ENCODE measurements at regions not wholly inside any gene's neighbourhood (a gene's known extent, or its start where the extent isn't known, plus 50 kb on each side); places are given as distances from the start of the nearest gene placed in this dataset.

GRCh38 chr9:86636519-86636918, 282.3 kb upstream of the TUT7 start:
- Histone ChIP-seq H3K4me1 (ENCODE audit: insufficient read depth) (peaks cover 6% of the 10 kb centered on the region), H3K36me3 (replicated peaks; ENCODE audit: insufficient read depth, low read depth) (no peaks in the 10 kb centered on the region), H3K27me3 (peaks cover 20% of the 10 kb centered on the region), H3K4me3 (no peak overlapping the region), H4K20me1 (ENCODE audit: insufficient read depth, poor library complexity, severe bottlenecking) (no peaks in the 10 kb centered on the region), H3K27ac (no peak overlapping the region), H2AFZ (no peak overlapping the region), H3K79me2 (no peaks in the 10 kb centered on the region), H3K9me2 (replicated peaks; ENCODE audit: insufficient read depth) (no peaks in the 10 kb centered on the region), H3K4me2 (no peak overlapping the region), H3K9me3 (ENCODE audit: low read depth) (no peaks in the 10 kb centered on the region)
- no peak for TF ChIP-seq EZH2 (IDR thresholded peaks at IDR 0.05; ENCODE audit: borderline replicate concordance)
- no peak for TF ChIP-seq EZH2phosphoT487 (IDR thresholded peaks at IDR 0.05; ENCODE audit: low read depth, severe bottlenecking, unreplicated experiment)
- TF ChIP-seq, protein P1, sequence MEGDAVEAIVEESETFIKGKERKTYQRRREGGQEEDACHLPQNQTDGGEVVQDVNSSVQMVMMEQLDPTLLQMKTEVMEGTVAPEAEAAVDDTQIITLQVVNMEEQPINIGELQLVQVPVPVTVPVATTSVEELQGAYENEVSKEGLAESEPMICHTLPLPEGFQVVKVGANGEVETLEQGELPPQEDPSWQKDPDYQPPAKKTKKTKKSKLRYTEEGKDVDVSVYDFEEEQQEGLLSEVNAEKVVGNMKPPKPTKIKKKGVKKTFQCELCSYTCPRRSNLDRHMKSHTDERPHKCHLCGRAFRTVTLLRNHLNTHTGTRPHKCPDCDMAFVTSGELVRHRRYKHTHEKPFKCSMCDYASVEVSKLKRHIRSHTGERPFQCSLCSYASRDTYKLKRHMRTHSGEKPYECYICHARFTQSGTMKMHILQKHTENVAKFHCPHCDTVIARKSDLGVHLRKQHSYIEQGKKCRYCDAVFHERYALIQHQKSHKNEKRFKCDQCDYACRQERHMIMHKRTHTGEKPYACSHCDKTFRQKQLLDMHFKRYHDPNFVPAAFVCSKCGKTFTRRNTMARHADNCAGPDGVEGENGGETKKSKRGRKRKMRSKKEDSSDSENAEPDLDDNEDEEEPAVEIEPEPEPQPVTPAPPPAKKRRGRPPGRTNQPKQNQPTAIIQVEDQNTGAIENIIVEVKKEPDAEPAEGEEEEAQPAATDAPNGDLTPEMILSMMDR (IDR thresholded peaks at IDR 0.05; ENCODE audit: poor library complexity), result no peak
- DNase-seq (ENCODE audit: low spot score), result no peak
- WGBS (ENCODE audit: low lambda C conversion rate, missing lambda C conversion rate), result 45% methylated on average over 4 of the region's 4 CpGs

DNA sequence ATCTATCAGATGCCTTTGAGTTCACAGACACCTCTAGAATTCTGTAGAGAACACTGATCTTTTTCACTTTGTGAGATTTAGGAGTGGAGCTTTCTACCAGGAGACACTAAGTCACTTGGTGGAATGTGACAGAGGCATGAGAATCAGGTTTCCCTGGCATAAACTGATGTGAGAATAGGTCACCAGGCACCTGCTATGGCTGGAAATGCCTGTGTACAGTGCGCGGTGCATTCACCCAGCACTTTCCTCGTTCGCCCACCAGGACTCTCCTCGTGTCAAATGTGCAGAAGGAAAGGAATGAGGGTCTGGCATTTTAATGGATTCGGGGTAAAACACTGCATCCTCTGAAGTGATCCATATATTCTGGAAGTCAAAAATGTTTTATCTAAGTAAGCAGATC, 281.8 kb upstream of the TUT7 start:
- TF ChIP-seq EZH2phosphoT487 (IDR thresholded peaks at IDR 0.05; ENCODE audit: low read depth, severe bottlenecking, unreplicated experiment) (no peak), EZH2 (IDR thresholded peaks at IDR 0.05; ENCODE audit: borderline replicate concordance) (no peak)
- TF ChIP-seq, protein P1 (IDR thresholded peaks at IDR 0.05; ENCODE audit: poor library complexity), result no peak
- WGBS (ENCODE audit: low lambda C conversion rate, missing lambda C conversion rate), result 50% methylated on average over 6 of the region's 6 CpGs
- H3K9me3 ChIP-seq (ENCODE audit: low read depth), result no peaks in the 10 kb centered on the region

GRCh38 chr9:86634501-86634900, 280.3 kb upstream of the TUT7 start:
- no peaks in the 10 kb centered on the region for H3K79me2 ChIP-seq
- no peaks in the 10 kb centered on the region for H4K20me1 ChIP-seq (ENCODE audit: insufficient read depth, poor library complexity, severe bottlenecking)
- peaks cover 14% of the 10 kb centered on the region for H3K27me3 ChIP-seq
- no peak for DNase-seq (ENCODE audit: low spot score)
- no peak overlapping the region for H3K4me3 ChIP-seq
- no peaks in the 10 kb centered on the region for H3K36me3 ChIP-seq (replicated peaks; ENCODE audit: insufficient read depth, low read depth)
- no peak for TF ChIP-seq EZH2phosphoT487 (IDR thresholded peaks at IDR 0.05; ENCODE audit: low read depth, severe bottlenecking, unreplicated experiment)
- TF ChIP-seq, protein P1 (IDR thresholded peaks at IDR 0.05; ENCODE audit: poor library complexity), result no peak
- no peak for TF ChIP-seq EZH2 (IDR thresholded peaks at IDR 0.05; ENCODE audit: borderline replicate concordance)
- H2AFZ ChIP-seq, result no peak overlapping the region
- no peaks in the 10 kb centered on the region for H3K9me2 ChIP-seq (replicated peaks; ENCODE audit: insufficient read depth)
- no peaks in the 10 kb centered on the region for H3K4me1 ChIP-seq (ENCODE audit: insufficient read depth)
- WGBS (ENCODE audit: low lambda C conversion rate, missing lambda C conversion rate), result 90% methylated on average over 1 of the region's 1 CpG
- no peak overlapping the region for H3K27ac ChIP-seq
- no peak overlapping the region for H3K4me2 ChIP-seq
- H3K9me3 ChIP-seq (ENCODE audit: low read depth), result no peaks in the 10 kb centered on the region

More for the DNA sequence above, 281.8 kb upstream of the TUT7 start:
- Histone ChIP-seq H3K27ac (no peak overlapping the region), H3K4me1 (ENCODE audit: insufficient read depth) (peaks cover 6% of the 10 kb centered on the region), H3K4me3 (no peak overlapping the region), H3K4me2 (no peak overlapping the region), H4K20me1 (ENCODE audit: insufficient read depth, poor library complexity, severe bottlenecking) (no peaks in the 10 kb centered on the region), H3K79me2 (no peaks in the 10 kb centered on the region), H3K27me3 (peaks cover 16% of the 10 kb centered on the region), H3K9me2 (replicated peaks; ENCODE audit: insufficient read depth) (no peaks in the 10 kb centered on the region), H2AFZ (no peak overlapping the region), H3K36me3 (replicated peaks; ENCODE audit: insufficient read depth, low read depth) (no peaks in the 10 kb centered on the region)
- DNase-seq (ENCODE audit: low spot score), result no peak

- TF ChIP-seq, protein P1 (IDR thresholded peaks at IDR 0.05; ENCODE audit: poor library complexity), result no peak
- TF ChIP-seq EZH2 (IDR thresholded peaks at IDR 0.05; ENCODE audit: borderline replicate concordance) (no peak), EZH2phosphoT487 (IDR thresholded peaks at IDR 0.05; ENCODE audit: low read depth, severe bottlenecking, unreplicated experiment) (no peak)
- Histone ChIP-seq H2AFZ (no peak overlapping the region), H3K4me1 (ENCODE audit: insufficient read depth) (no peaks in the 10 kb centered on the region), H3K9me3 (ENCODE audit: low read depth) (no peaks in the 10 kb centered on the region), H3K4me3 (no peak overlapping the region), H4K20me1 (ENCODE audit: insufficient read depth, poor library complexity, severe bottlenecking) (no peaks in the 10 kb centered on the region), H3K27me3 (peaks cover 19% of the 10 kb centered on the region), H3K27ac (no peak overlapping the region), H3K36me3 (replicated peaks; ENCODE audit: insufficient read depth, low read depth) (no peaks in the 10 kb centered on the region), H3K79me2 (no peaks in the 10 kb centered on the region), H3K4me2 (no peak overlapping the region), H3K9me2 (replicated peaks; ENCODE audit: insufficient read depth) (no peaks in the 10 kb centered on the region)
- WGBS (ENCODE audit: low lambda C conversion rate, missing lambda C conversion rate), result 81% methylated on average over 3 of the region's 3 CpGs
- DNase-seq (ENCODE audit: low spot score), result no peak
Observed at GRCh38 chr9:86633945-86634344, 279.7 kb upstream of the TUT7 start.

All from hepatocyte (in vitro differentiated cells).